Mammary epithelial cell (primary cell): ENCODE measurements at regions not wholly inside any gene's neighbourhood (a gene's known extent, or its start where the extent isn't known, plus 50 kb on each side); places are given as distances from the start of the nearest gene placed in this dataset.

Source experiments
- EZH2 ChIP-seq: IDR thresholded peaks from 2 replicates; pipeline ENCODE4 v1.6.1; 2012; ENCODE audit warnings: low read length, inconsistent platforms, borderline replicate concordance
- TF ChIP-seq, protein P1 (sequence below), 2 donors: IDR thresholded peaks in 1 of 2; conservative IDR thresholded peaks in 1 of 2; 2 replicates each; pipeline ENCODE4 v1.5.1; 2011 to 2012; ENCODE audit warnings: inconsistent platforms in 2 of 2, low read length in 2 of 2, mild to moderate bottlenecking in 2 of 2, control low read depth in 1 of 2, low read depth in 1 of 2; ENCODE audit not compliant: insufficient read depth in 1 of 2; ENCODE audit errors: extremely low read depth in 1 of 2

DNA sequence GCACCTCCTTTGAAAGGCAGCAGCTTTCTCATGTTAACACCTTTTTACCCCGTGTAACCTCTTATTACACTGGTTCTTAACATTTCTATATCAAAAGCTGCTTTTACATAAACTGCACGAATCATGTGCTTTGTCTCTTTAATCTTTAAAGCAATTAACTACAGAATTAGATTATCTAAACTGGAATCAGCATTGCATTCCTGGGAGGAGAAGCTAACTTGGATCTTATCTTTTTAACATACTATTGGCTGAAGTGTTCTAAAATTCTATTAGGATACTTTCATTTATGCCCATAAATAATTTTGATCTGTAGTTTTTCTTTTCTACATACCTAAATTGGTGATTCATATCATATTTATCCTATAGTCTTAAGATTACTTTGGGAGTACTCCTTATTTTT lies 428.4 kb upstream of the IGFBP3 start:
- TF ChIP-seq, protein P1, sequence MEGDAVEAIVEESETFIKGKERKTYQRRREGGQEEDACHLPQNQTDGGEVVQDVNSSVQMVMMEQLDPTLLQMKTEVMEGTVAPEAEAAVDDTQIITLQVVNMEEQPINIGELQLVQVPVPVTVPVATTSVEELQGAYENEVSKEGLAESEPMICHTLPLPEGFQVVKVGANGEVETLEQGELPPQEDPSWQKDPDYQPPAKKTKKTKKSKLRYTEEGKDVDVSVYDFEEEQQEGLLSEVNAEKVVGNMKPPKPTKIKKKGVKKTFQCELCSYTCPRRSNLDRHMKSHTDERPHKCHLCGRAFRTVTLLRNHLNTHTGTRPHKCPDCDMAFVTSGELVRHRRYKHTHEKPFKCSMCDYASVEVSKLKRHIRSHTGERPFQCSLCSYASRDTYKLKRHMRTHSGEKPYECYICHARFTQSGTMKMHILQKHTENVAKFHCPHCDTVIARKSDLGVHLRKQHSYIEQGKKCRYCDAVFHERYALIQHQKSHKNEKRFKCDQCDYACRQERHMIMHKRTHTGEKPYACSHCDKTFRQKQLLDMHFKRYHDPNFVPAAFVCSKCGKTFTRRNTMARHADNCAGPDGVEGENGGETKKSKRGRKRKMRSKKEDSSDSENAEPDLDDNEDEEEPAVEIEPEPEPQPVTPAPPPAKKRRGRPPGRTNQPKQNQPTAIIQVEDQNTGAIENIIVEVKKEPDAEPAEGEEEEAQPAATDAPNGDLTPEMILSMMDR (conservative IDR thresholded peaks at IDR 0.05 in 1 of 2, IDR thresholded peaks at IDR 0.05 in 1 of 2; ENCODE audit: extremely low read depth in 1 of 2, insufficient read depth in 1 of 2, low read depth in 1 of 2, low read length in 2 of 2): no peak
- TF ChIP-seq EZH2: no peak
